ENCODE measurements at regions not wholly inside any gene's neighbourhood (a gene's known extent, or its start where the extent isn't known, plus 50 kb on each side); places are given as distances from the start of the nearest gene placed in this dataset.
A peak's percentile ranks its signal among the peaks of the same experiment; 100 is the strongest.

DNA sequence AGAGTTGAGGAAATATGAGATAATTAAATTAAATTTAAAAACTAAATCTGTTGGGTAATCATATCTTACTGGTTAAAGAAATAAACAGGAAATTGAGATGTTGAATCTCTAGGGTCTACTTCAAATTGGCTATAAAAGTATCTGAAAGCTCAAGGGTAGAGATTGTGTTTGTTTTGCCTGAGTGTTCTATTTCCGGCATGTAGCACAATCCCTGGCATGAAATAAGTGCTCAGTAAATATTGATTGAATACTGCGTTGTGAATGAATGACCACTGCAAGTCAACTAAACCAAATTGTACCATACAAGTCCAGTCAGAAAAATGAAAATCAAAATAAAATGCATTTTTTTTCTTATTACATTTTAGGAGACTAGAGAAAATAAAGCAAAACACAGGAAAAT lies 709.8 kb downstream of the EPM2A start (continued):
- TF ChIP-seq TCF12 (IDR thresholded peaks at IDR 0.05), result no peak
- no peak for TF ChIP-seq TCF12 (CRISPR knock-in tag; IDR thresholded peaks at IDR 0.05)
- TF ChIP-seq, protein P1, sequence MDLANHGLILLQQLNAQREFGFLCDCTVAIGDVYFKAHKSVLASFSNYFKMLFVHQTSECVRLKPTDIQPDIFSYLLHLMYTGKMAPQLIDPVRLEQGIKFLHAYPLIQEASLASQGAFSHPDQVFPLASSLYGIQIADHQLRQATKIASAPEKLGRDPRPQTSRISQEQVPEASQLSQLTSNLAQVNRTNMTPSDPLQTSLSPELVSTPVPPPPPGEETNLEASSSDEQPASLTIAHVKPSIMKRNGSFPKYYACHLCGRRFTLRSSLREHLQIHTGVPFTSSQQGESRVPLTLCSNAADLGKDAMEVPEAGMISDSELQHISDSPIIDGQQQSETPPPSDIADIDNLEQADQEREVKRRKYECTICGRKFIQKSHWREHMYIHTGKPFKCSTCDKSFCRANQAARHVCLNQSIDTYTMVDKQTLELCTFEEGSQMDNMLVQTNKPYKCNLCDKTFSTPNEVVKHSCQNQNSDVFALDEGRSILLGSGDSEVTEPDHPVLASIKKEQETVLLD (CRISPR knock-in tag; IDR thresholded peaks at IDR 0.05; ENCODE audit: low read depth), result no peak
- TF ChIP-seq, protein P2, sequence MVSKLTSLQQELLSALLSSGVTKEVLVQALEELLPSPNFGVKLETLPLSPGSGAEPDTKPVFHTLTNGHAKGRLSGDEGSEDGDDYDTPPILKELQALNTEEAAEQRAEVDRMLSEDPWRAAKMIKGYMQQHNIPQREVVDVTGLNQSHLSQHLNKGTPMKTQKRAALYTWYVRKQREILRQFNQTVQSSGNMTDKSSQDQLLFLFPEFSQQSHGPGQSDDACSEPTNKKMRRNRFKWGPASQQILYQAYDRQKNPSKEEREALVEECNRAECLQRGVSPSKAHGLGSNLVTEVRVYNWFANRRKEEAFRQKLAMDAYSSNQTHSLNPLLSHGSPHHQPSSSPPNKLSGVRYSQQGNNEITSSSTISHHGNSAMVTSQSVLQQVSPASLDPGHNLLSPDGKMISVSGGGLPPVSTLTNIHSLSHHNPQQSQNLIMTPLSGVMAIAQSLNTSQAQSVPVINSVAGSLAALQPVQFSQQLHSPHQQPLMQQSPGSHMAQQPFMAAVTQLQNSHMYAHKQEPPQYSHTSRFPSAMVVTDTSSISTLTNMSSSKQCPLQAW (CRISPR knock-in tag; IDR thresholded peaks at IDR 0.05), result no peak
- TF ChIP-seq KAT8 (CRISPR knock-in tag; IDR thresholded peaks at IDR 0.05), result peak; percentile 40; the same call in 1 of the 2 replicates
- no peak for TF ChIP-seq ZNF496 (CRISPR knock-in tag; IDR thresholded peaks at IDR 0.05; ENCODE audit: insufficient replicate concordance)
- TF ChIP-seq SMARCE1 (IDR thresholded peaks at IDR 0.05; ENCODE audit: borderline replicate concordance), result no peak
- TF ChIP-seq PHF5A (CRISPR knock-in tag; IDR thresholded peaks at IDR 0.05; ENCODE audit: low read depth, unreplicated experiment), result no peak
- no peak for TF ChIP-seq REXO4 (CRISPR knock-in tag; IDR thresholded peaks at IDR 0.05; ENCODE audit: borderline replicate concordance)
- TF ChIP-seq ZNF761 (CRISPR knock-in tag; conservative IDR thresholded peaks at IDR 0.05), result no peak
- no peak for TF ChIP-seq POLR2AphosphoS2 (IDR thresholded peaks at IDR 0.05; ENCODE audit: low read depth, low read length)
- TF ChIP-seq ZKSCAN5 (CRISPR knock-in tag; IDR thresholded peaks at IDR 0.05), result no peak
- TF ChIP-seq ISL2 (CRISPR knock-in tag; IDR thresholded peaks at IDR 0.05), result peak; percentile 86
- TF ChIP-seq, protein P3, sequence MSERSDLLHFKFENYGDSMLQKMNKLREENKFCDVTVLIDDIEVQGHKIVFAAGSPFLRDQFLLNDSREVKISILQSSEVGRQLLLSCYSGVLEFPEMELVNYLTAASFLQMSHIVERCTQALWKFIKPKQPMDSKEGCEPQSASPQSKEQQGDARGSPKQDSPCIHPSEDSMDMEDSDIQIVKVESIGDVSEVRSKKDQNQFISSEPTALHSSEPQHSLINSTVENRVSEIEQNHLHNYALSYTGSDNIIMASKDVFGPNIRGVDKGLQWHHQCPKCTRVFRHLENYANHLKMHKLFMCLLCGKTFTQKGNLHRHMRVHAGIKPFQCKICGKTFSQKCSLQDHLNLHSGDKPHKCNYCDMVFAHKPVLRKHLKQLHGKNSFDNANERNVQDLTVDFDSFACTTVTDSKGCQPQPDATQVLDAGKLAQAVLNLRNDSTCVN (CRISPR knock-in tag; IDR thresholded peaks at IDR 0.05; ENCODE audit: borderline replicate concordance), result no peak
- no peak for TF ChIP-seq ZNF333 (CRISPR knock-in tag; IDR thresholded peaks at IDR 0.05; ENCODE audit: borderline replicate concordance)
- TF ChIP-seq, protein P4, sequence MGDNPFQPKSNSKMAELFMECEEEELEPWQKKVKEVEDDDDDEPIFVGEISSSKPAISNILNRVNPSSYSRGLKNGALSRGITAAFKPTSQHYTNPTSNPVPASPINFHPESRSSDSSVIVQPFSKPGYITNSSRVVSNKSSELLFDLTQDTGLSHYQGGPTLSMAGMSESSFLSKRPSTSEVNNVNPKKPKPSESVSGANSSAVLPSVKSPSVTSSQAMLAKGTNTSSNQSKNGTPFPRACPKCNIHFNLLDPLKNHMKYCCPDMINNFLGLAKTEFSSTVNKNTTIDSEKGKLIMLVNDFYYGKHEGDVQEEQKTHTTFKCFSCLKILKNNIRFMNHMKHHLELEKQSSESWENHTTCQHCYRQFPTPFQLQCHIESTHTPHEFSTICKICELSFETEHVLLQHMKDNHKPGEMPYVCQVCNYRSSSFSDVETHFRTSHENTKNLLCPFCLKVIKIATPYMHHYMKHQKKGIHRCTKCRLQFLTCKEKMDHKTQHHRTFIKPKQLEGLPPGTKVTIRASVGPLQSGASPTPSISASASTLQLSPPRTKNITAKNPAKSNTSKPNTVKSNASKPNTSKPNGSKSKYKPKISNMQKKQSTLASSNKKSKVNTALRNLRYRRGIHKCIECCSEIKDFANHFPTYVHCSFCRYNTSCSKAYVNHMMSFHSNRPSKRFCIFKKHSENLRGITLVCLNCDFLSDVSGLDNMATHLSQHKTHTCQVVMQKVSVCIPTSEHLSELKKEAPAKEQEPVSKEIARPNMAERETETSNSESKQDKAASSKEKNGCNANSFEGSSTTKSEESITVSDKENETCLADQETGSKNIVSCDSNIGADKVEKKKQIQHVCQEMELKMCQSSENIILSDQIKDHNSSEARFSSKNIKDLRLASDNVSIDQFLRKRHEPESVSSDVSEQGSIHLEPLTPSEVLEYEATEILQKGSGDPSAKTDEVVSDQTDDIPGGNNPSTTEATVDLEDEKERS (CRISPR knock-in tag; IDR thresholded peaks at IDR 0.05), result no peak
- no peak for TF ChIP-seq JUN (CRISPR knock-in tag; IDR thresholded peaks at IDR 0.05)
- no peak for TF ChIP-seq ZBTB1 (CRISPR knock-in tag; IDR thresholded peaks at IDR 0.05; ENCODE audit: borderline replicate concordance)
- no peak for TF ChIP-seq BHLHE40 (IDR thresholded peaks at IDR 0.05; ENCODE audit: low read length)
- no peak for TF ChIP-seq ARHGAP35 (CRISPR knock-in tag; IDR thresholded peaks at IDR 0.05; ENCODE audit: borderline replicate concordance)
- TF ChIP-seq, protein P5, sequence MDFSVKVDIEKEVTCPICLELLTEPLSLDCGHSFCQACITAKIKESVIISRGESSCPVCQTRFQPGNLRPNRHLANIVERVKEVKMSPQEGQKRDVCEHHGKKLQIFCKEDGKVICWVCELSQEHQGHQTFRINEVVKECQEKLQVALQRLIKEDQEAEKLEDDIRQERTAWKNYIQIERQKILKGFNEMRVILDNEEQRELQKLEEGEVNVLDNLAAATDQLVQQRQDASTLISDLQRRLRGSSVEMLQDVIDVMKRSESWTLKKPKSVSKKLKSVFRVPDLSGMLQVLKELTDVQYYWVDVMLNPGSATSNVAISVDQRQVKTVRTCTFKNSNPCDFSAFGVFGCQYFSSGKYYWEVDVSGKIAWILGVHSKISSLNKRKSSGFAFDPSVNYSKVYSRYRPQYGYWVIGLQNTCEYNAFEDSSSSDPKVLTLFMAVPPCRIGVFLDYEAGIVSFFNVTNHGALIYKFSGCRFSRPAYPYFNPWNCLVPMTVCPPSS (IDR thresholded peaks at IDR 0.05), result no peak
- no peak for TF ChIP-seq ZNF616 (CRISPR knock-in tag; IDR thresholded peaks at IDR 0.05; ENCODE audit: low read depth)
- TF ChIP-seq SRSF1 (optimal IDR thresholded peaks at IDR 0.05; ENCODE audit: low read depth, low read length), result no peak

Measured in HepG2 (cell line).